DLD1 (cell line): ENCODE measurements at regions not wholly inside any gene's neighbourhood (a gene's known extent, or its start where the extent isn't known, plus 50 kb on each side); places are given as distances from the start of the nearest gene placed in this dataset.

Experiments
- in situ Hi-C: cut with HindIII; loops from 2 replicates; pipeline ENCODE4 v1.10.0; 2017; ENCODE audit warnings: low sequenced_read_pairs

- in situ Hi-C loops: no loop called here
Measured at GRCh38 chr3:18648159-18648558, 223.0 kb upstream of the SATB1 start.

GRCh38 chr3:18645619-18646018, 220.5 kb upstream of the SATB1 start:
- in situ Hi-C loops: no loop called here

DNA sequence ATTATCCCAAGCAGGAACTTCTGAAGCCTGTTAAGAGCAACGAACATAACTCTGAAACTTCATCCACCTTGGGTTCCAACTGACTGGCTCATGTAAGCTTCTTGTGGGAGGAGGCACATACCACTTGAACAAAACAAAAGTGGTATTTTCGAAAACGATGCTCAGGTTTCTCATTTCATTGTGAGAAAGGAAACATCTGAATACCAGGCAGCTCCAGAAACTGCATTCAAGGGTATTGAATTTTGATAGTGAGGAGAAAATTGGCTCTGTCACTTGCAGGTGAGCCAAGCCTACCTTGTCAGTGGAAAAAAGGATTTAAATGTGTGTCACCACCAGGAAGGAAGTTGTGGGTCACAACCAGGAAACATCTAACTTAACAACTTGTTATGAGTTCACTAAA, 218.1 kb upstream of the SATB1 start:
- in situ Hi-C loops: no loop called here

DNA sequence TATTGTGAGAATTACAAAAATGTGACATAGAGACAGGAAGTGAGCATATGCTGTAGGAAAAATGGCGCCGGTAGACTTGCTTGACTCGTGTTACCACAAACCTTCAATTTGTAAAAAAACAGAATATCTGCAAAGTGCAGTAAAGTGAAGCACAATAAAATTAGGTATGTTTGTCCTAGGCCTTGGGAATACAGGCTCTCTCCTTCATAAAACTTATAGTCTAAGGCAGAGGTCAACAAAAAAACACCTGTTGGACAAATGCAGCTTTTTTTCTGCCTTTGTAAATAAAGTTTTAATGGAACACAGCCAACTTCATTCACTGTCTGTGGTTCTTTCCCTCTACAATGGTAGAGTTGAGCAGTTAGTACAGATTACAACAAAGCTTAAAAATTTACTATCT, 216.8 kb upstream of the SATB1 start:
- in situ Hi-C loops: no loop called here

- in situ Hi-C loops: no loop called here
Measured at GRCh38 chr3:18635215-18635614, 210.1 kb upstream of the SATB1 start.

GRCh38 chr3:18634461-18634860, 209.3 kb upstream of the SATB1 start:
- in situ Hi-C loops: no loop called here

- in situ Hi-C loops: no loop called here
Measured at GRCh38 chr3:18633002-18633401, 207.9 kb upstream of the SATB1 start.

GRCh38 chr3:18630295-18630694, 205.2 kb upstream of the SATB1 start:
- in situ Hi-C loops: no loop called here

- in situ Hi-C loops: no loop called here
Measured at GRCh38 chr3:18625085-18625484, 199.9 kb upstream of the SATB1 start.

GRCh38 chr3:18623220-18623619, 198.1 kb upstream of the SATB1 start:
- in situ Hi-C loops: no loop called here

- in situ Hi-C loops: no loop called here
Measured at GRCh38 chr3:18618723-18619122, 193.6 kb upstream of the SATB1 start.

GRCh38 chr3:18611991-18612390, 186.9 kb upstream of the SATB1 start:
- in situ Hi-C loops: no loop called here

DNA sequence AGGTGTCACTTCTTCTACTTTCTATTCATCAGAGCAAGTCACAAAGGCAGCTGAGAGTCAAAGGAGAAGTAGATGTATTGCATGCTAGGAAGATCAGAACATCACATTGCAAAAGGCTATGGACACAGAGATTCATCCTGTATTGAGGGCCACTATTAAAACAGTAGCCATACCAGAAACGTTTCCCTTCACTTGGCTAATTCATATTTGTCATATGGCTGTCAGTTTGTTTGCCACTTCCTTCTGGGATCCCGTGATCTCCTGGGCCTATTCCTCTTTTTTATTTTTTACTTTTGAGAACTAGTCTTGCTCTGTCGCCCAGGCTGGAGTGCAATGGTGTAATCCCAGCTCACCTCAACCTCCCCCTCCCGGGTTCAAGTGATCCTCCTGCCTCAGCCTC, 184.0 kb upstream of the SATB1 start:
- in situ Hi-C loops: no loop called here

DNA sequence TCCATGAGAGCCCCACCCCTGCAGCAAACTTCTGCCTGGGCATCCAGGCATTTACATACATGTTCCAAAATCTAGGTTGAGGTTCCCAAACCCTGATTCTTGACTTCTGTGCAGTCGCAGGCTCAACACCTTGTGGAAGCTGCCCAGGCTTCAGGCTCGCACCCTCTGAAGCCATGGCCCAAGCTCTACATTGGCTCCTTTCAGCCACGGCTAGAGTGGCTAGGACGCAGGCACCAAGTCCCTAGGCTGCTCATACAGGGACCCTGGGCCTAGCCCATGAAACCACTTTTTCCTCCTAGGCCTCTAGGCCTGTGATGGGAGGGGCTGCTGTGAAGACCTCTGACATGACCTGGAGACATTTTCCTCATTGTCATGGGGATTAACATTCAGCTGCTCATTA, 172.8 kb upstream of the SATB1 start:
- in situ Hi-C loops: no loop called here

- in situ Hi-C loops: no loop called here
Measured at GRCh38 chr3:18593231-18593630, 168.1 kb upstream of the SATB1 start.

DNA sequence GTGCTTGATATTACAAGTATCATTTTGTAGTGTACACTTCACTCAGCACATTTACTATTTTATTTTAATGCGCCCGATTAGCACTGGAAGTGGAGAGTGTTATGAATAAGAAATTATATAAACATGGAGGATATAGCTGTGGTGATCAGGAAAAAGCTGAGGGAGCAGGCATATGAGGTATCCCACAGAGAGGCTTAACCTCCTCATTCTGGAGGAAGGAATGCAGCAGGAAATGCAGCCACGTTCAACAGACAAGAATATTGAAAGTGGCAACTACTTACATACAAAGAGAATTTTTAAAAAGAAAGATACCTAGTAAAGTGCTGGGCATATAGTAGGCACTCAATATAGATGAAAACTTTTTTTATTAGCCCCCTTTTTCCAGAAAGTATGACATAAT, 166.0 kb upstream of the SATB1 start:
- in situ Hi-C loops: no loop called here

- in situ Hi-C loops: no loop called here
Measured at GRCh38 chr3:18586076-18586475, 160.9 kb upstream of the SATB1 start.

- in situ Hi-C loops: no loop called here
Measured at GRCh38 chr3:18585004-18585968, 160.1 kb upstream of the SATB1 start.

DNA sequence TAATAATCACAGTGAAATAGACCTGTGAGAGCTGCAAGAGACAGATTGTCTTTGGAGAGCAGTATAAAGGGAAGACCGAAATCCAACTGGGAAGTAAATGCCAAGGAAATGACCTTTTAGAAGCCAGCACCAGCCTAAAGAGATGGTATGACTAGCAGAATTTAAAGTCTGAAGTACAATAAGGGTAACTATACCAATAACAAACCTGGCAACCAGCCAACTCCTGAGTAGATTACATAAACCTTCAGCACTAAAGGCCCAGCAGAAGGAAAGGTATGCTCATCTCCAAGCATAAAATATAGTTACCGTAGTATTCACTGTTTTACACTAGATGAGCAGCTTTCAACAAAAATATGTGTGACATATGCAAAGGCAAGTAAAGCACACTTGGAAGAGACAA, 155.1 kb upstream of the SATB1 start:
- in situ Hi-C loops: no loop called here

DNA sequence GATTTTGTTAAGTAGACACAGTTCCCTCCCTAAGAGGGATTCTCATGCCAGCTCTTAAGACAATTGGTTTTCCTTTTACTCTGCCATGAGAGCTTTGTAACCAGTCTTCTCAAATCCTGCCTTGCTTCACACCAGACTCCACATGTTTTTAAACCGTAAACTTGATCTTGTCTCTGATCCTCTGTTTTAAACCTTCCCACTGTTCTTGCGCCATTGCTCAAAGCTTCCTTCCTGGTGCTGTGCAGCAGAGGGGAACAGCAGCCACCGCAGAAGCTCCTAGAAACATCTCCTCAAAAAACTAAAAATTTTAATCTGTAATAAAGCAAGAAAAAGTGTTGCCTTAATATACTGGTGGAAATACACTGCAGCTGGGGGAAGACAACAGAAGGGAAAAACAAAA, 154.5 kb upstream of the SATB1 start:
- in situ Hi-C loops: no loop called here

- in situ Hi-C loops: no loop called here
Measured at GRCh38 chr3:18575573-18575972, 150.4 kb upstream of the SATB1 start.

DNA sequence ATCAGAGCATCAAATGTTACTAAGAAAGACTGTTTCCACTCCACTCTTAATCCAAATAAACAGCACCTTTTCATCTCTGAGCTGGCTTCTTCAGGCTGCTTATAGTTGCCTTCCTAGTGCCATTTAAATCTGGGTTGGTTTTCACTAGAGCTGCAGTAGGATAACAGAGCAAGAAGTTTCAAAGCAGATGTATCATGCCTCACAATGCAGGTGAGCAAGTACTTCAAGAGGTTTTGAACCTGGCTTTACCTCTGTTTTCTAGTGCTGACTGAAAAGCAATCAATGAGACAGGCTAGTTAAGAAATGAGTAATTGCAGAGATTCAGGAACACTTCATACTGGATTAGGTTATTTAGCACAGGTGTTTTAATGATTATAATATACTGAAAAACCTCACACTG, 147.7 kb upstream of the SATB1 start:
- in situ Hi-C loops: no loop called here

GRCh38 chr3:18567293-18567692, 142.2 kb upstream of the SATB1 start:
- in situ Hi-C loops: no loop called here
